HG03039 (cell line): ENCODE measurements at regions not wholly inside any gene's neighbourhood (a gene's known extent, or its start where the extent isn't known, plus 50 kb on each side); places are given as distances from the start of the nearest gene placed in this dataset.
"Not testable (repeated sequence)": the region's sequence is repeated elsewhere in the genome, so short reads cannot be mapped to it uniquely, and the experiment has no call there.

Source experiments
- ATAC-seq: cut with Tn5 transposase; IDR thresholded peaks from one replicate; pipeline ENCODE4 v1.9.1; 2021; ENCODE audit warnings: mild to moderate bottlenecking, moderate library complexity; ENCODE audit not compliant: unreplicated experiment

- ATAC-seq, result not testable (repeated sequence)
These were observed 116.1 kb downstream of the OR4M2 start for GRCh38 chr15:22196423-22196822.

- not testable (repeated sequence) for ATAC-seq
These were observed 120.1 kb downstream of the OR4M2 start for GRCh38 chr15:22200417-22200816.

GRCh38 chr15:22201993-22202659 is 121.8 kb downstream of the OR4M2 start:
- not testable (repeated sequence) for ATAC-seq

GRCh38 chr15:22203208-22203607 is 122.9 kb downstream of the OR4M2 start:
- not testable (repeated sequence) for ATAC-seq

GRCh38 chr15:22209086-22209485 is 128.8 kb downstream of the OR4M2 start:
- ATAC-seq, result not testable (repeated sequence)

GRCh38 chr15:22222596-22222995 is 142.3 kb downstream of the OR4M2 start:
- ATAC-seq, result not testable (repeated sequence)

GRCh38 chr15:22224241-22224671 is 143.9 kb downstream of the OR4M2 start:
- ATAC-seq, result no peak

GRCh38 chr15:22224961-22225360 is 144.6 kb downstream of the OR4M2 start:
- not testable (repeated sequence) for ATAC-seq

GRCh38 chr15:22226034-22226790 is 145.9 kb downstream of the OR4M2 start:
- ATAC-seq, result no peak

- ATAC-seq, result no peak
These were observed 147.2 kb downstream of the OR4M2 start for GRCh38 chr15:22227411-22228100.

GRCh38 chr15:22228101-22228762 is 147.9 kb downstream of the OR4M2 start:
- ATAC-seq, result no peak

- ATAC-seq, result no peak
These were observed 149.9 kb downstream of the OR4M2 start for GRCh38 chr15:22229990-22230819.

- ATAC-seq, result no peak
These were observed 151.3 kb downstream of the OR4M2 start for GRCh38 chr15:22231603-22232002.

GRCh38 chr15:22232675-22233074 is 152.3 kb downstream of the OR4M2 start:
- ATAC-seq, result no peak

GRCh38 chr15:22235261-22235930 is 155.1 kb downstream of the OR4M2 start:
- not testable (repeated sequence) for ATAC-seq

GRCh38 chr15:22236469-22236868 is 156.1 kb downstream of the OR4M2 start:
- ATAC-seq, result no peak

GRCh38 chr15:22237891-22238275 is 157.6 kb downstream of the OR4M2 start:
- ATAC-seq, result no peak

- not testable (repeated sequence) for ATAC-seq
These were observed 158.1 kb downstream of the OR4M2 start for GRCh38 chr15:22238276-22238958.
